GM18507 (cell line): ENCODE measurements at regions not wholly inside any gene's neighbourhood (a gene's known extent, or its start where the extent isn't known, plus 50 kb on each side); places are given as distances from the start of the nearest gene placed in this dataset.
"Not testable (repeated sequence)": the region's sequence is repeated elsewhere in the genome, so short reads cannot be mapped to it uniquely, and the experiment has no call there.

Experiments
- DNase-seq: peaks from one replicate; pipeline ENCODE4 v3.0.0; 2011; ENCODE audit warnings: low read depth; ENCODE audit not compliant: insufficient read length; ENCODE audit errors: extremely low spot score
- FAIRE-seq: peaks from 2 replicates; lab custom pipeline; 2011; peaks lifted over from hg19 to GRCh38; lab: Jason Lieb, UNC

DNA sequence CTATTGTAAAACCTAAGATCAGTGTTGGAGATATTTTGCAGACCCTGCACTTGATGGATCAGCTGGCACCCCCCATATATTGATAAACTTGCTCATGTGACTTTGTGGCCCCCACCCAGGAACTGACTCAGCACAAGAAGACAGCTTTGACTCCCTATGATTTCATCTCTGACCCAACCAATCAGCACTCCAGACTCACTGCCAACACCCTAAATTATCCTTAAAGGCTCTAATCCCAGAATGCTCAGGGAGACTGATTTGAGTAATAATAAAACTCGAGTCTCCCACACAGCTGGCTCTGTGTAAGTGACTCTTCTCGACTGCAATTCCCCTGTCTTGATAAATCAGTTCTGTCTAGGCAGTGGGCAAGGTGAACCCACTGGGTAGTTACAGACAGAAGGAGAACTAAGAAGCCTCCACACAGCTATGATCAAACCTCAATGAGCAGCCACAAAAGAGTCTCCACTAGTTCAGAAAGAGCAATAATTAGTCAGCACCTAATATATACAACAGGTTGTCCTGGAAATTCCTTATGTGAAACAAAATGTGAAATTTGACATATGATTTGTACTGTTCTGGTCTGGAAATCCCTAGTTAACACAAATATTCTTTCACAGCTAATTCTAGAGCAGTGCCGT lies 52.2 kb downstream of the ACTL7B start:
- DNase-seq (no peak), FAIRE-seq (no peak)

DNA sequence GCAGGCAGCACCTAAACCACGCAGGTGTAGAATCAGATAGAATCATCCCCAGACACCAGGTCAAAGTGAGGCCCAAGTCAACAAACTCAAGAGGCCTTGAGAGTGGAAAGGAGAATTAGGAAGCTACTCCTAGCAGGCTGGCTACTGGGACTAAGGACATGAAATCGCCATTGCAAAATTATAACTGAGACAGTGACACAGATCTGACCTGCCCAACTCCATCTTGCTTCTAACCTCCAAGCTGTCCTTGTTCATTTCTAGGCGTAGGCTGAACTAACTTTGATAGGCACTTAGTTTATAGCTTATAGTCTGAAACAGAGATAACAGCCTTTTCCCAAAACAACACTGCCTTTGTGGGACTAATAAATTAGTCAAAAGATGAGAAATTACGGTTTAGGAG lies 52.8 kb downstream of the ACTL7B start:
- DNase-seq (no peak), FAIRE-seq (no peak)

DNA sequence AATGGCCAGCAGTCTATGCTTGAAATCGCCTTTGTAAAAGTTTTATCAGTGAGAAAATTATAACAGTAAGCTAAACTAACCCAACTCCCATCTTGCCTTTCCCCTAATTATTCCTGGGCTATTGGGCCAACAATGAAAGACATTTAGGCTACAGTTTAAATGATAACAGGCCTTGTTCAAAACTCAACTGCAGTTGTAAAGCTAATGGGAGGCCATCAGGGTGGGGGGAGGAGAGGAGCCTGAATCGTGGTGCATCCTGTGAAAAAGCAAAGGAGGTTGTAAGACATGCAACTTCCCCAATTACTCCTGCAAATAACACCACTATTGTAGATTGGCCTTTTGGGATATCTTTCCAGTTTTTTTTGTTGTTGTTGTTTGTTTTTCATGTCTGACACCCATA lies 53.8 kb downstream of the ACTL7B start:
- no peak for DNase-seq
- no peak for FAIRE-seq

DNA sequence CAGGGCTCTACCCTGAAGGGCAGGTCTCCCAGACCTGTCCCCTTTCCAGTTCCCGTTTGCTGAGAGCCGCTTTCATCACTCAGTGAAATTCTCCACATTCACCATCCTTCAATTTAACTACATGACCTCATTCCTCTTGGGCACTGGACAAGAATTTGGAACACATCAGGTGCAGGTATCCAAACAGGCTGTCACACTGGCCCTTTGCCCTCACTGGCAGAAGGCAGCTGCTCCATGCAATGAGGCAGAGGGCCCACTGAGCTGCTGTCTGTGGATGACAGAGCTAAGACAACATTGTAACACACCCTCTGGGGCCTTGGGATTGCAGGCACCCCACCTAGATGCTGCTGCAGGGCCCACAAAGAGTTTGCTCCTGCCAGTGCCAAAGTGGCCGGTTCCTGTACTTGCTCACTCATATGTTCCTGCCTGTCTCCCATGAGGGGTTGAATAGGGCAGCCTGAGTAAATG lies 55.1 kb downstream of the ACTL7B start:
- FAIRE-seq = no peak
- no peak for DNase-seq

DNA sequence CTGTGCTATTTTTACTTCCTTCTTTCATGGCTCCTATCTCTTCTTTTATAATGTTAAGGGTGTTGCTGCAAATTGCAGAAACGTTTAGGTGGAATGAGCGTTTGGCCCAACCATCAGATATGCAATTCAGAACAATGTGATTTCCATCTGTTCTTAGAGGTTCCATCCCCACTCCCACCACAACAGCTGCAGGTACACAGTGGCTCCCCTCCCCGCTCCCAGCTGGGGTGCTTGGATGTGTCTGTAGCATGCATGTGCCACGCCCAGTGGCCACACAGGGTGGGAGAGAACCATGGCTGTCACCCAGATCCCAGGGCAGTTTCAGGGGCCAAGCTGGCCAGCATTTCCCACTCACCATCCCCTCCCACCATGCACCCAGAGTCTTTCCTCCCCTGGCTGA lies 62.2 kb downstream of the ACTL7B start:
- DNase-seq = no peak
- no peak for FAIRE-seq

DNA sequence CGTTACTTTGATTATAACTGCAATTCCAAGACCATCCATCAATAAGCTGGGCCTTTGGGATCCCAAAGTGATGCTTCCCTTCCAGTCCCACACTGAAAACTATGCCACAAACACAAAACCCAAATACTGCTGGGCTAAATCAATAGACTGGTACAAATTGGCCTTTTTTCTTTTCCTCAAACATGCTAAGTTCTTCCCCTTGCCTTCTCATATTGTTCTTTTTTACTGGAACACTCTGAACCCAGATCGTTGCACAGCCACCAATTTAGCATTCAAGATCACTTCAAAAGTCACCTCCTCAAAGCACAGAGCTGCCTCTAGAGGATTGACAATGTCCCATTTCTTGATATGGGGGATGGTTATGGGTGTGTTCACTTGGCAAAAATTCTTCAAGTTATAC lies 66.0 kb downstream of the ACTL7B start:
- FAIRE-seq (no peak), DNase-seq (no peak)

DNA sequence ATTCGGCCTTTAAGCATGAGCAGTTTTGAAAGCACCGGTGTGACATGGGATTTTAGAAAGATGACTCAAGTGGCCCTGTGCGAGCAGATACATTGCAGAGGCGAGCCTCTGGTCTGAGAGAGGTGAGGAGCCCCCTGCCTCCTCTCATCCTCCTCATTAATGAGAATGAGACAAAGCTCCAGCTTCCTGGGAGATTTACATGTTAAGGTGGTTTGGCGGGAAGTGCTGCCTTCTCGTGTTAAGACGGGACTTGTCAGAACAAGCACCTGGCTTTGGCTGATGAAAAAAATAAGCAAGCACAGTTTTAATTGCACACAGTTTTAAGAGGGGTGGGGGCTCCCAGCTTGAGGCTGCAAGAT lies 68.1 kb downstream of the ACTL7B start:
- FAIRE-seq (no peak), DNase-seq (no peak)

DNA sequence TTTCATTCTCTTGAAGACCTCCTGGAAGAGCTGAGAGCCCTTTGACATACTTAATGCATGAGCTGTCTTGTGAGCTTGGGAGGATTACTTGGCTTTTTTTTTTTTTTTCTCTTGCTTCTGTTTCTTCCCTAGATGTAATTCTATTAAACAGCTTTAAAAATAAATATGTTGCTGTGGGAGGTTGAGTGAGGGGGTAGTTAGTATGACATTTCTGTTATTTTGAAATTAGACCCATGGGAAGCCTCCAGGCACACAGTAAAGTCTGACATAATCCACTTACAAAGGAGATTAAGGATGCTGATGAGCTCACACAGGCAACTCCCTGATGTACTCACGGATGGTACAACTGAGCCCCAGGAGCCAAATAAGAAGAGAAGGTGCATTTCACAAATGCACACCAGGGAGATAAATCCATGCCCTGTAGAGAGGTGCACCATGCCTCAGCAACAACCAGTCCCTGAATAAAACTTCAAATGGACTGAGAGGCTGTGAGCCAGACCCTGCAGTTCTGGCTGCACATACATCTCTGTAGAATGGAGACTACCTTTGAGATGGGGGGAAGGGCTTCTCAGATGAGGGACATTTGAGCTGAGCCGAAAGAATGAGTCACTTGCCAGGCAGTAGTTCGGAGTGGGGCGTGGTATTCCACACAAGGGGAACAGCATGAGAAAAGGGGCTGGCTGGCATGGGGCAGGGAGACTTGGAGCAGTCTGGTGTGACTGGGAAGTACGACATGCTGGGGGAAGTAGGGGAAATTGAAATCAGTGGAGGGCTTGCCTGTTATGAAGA lies 68.7 kb downstream of the ACTL7B start:
- DNase-seq (no peak), FAIRE-seq (no peak)

DNA sequence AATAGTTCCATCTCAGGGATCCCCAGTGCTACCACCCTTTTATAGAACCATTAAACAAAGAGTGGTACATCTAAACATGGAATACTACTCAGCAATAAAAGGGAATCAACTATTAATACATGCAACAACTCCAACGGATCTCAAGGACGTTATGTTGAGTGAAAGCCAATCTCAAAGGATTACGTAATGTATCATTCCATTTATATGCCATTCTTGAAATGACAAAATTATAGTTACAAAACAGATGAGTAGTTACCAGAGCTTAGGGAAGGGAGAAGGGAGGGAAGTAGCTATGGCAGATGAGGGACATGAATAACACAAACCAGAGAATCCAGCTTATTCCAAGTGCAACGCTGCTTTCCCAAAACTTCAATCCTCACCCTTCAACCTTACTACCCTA lies 69.5 kb downstream of the ACTL7B start:
- DNase-seq = no peak
- no peak for FAIRE-seq

DNA sequence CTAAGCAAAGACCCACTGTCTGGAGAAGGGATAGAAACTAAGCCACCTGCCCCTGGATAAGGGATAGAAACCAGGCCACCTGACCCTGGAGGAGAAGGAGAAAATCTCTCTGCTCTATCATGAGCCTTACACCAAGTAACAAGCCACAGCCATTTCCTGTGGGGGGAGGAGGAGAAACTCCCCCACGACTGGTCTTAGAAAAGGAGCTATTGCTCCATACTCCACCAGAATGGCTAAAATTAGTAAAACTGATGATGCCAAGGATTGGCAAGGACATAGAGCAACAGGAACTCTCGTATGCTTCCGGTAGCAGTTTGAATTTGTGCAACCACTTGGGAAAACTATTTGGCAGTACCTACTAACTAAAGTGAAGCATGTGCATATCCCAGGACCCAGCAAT lies 70.8 kb downstream of the ACTL7B start:
- FAIRE-seq (no peak), DNase-seq (no peak)

DNA sequence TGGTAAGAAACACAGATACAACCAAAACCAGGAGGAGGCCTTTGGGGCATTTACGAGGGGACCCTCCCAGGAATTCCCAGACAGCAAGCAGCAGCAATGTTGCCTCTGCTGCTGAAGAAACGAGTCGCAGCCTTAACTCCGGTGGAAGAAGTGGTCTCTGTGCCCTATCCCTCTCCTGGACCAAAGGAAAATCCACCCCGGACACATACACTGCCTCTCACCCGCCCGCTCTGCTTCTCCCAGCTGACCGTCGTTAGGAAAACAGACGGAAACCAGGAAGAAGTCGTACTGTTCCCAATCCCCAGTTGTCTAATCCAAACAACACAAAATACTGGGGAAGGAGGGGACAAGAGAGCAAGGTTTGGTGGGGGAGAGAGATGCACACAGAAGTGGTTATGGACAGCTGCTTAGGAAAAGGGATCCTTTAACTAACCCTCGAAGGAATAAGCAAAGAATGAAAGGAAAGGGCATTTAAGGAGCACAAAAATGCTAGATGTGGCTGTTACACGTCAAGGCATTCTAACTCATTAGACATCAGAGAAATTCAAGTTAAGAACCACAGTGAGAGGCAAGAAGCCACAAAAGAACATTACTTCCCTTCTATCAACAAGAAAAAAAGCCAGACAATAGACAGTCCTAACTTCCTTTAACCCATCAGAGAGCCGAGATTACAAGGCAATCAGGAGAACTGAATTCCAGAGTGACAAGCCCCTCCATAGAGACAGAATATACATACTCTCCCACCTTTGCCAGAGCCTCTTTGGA lies 71.9 kb downstream of the ACTL7B start:
- FAIRE-seq (no peak), DNase-seq (no peak)

DNA sequence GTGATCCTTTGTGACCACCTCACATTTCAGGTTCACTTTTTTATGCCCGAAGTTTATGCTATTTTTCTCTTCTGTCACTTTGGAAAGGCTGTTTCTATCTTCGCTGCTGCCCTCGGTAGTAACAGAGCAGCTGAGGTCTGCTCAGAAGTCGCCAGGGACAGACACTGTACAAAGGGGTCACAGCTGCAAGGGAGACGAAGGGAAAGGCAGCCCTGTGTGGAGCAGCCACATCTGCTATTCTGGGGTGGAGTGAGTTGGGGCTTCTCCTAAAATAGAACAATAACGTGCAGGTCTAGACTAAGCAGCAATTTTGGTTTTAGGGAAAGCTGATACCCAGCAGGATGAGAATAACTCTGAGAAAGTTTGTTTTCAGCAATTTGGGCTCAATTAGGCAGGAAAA lies 72.5 kb downstream of the ACTL7B start:
- no peak for FAIRE-seq
- DNase-seq = no peak

DNA sequence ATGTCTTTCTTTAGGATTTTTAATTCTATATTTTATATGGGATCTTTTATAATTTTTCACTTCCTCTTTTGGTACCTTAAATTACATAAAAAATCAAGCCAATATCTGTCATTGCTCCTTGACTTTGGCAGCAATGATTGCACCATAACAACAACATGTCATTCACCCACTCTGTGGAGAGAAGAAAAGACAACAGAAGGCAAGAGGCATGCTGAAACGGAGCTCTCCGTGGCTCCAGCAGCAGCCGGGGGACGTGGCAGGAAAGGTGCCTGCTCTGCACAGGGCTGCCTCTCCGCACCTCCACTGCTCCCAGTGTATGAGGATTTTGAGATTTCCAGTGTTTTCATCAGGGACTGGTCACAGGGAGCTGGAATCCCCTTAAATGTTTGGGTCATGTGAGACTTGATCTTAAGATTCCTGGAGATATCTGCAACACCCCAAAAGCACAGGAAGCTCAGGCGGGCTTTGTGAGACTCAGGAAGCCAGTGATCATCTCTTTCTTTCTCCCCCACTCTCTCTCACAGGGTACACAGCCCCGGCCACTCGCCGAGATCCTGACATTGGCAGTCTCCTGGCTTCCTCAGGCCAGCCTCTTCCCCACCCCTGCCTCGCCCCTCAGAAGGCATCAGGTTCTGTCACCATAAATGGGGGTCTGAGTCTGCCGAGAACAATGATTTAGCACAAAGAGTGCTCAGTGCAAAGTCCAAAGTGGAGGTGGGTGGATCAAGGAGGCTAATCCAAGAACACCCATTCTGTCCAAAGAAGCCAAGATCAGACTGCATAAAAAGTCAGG lies 74.6 kb downstream of the ACTL7B start:
- DNase-seq (no peak), FAIRE-seq (no peak)

DNA sequence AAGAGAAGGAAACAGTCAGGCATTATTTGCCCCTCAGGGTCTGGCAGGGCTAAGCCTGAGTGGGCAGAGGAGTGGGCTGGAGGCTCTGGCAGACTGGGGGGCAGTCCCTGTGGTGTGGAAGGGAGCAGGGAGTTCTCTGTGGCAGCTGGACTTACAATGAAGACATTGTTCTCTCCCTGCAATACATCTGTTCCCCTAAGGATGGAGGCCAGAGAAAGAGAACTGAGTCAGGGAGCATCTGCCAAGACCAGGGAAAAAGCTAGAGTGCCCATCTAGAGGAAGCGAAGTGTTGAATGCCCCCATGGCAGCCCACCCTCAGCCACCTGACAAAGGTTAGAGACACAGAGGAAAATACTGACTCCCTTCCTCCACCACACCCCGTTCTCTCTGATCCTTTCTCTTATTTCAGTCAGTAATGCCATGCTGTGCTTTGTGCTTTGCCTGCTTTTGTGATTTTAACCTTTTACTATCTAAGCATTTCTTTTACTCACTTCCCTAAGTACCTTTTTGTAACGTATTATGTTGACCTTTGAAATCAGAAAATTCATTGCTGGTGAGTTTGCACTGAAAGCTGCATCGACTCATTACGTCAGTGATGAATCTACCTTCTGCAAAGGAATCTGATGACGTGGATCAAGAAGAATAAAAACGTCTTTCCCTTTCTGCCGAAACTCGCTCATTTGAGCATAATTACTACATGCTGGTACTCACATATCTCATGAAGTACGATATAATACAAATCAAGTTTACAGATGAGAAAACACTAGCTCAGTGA lies 76.0 kb downstream of the ACTL7B start:
- DNase-seq (no peak), FAIRE-seq (no peak)

DNA sequence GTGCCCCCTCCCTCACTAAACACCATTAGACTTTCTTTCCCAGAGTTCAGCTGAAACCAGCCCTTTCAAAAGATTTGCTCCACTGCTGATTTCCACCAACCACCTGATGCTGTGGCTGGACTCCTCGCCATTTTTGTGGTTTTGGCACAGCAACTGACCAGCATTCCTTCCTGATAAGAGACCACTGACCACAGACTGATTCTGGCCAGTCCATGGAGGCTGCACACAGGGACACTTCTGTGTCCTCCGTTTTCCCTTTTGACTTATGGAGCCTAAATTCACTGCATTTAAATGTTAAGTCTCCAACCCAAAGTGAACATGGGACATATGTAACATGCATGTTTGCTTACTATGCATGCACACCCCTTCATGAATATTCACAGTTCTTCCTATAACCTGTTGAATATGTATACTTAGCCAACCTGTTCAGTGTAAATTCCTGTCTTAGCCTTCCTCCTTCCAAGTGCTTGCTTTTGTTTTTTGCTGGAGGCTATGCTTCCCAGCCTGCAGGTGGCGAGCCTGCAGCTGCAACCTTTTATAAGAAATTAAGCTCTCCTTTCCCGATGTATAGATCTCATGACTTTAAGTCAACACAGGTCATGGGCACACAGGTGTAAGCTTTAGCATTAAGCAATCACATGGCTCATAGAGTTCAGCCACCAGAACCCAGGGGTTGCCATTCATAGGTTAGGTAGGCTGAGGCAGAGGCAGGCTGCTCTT lies 78.7 kb downstream of the ACTL7B start:
- FAIRE-seq (no peak), DNase-seq (no peak)

DNA sequence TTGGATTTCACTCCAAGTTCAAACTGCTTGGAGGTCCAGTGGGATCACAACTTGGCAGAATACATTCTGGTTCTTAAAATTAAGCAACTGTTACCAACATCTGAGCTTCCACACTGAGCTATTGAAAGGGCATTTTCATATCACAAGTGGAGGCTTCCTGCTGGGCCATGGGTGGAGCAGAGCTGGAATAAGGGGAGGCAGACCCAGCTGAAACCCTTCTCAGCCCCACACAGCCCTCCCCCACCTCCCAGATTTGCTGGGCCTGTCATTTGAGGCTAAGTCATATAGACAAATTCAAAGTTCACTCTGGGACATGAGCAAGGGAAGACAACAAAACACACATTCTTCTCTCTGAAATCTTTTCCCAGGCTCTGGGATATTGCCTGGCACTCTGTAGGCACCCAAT lies 79.9 kb downstream of the ACTL7B start:
- no peak for DNase-seq
- no peak for FAIRE-seq

DNA sequence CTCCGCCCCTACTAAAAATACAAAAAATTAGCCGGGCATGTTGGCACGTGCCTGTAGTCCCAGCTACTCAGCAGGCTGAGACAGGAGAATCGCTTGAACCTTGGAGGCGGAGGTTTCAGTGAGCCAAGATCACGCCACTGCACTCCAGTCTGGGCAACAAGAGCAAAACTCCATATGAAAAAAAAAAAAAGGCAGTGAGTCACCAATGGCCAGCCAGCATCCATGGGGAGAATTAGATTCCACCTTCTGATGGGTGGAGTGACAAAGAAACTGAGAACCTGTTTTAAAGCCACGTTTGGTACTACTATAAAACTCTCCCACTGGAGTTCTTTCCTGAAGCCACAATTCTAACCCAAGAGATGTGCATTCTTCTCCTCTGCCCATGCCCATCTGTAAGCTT lies 81.7 kb downstream of the ACTL7B start:
- not testable (repeated sequence) for FAIRE-seq

DNA sequence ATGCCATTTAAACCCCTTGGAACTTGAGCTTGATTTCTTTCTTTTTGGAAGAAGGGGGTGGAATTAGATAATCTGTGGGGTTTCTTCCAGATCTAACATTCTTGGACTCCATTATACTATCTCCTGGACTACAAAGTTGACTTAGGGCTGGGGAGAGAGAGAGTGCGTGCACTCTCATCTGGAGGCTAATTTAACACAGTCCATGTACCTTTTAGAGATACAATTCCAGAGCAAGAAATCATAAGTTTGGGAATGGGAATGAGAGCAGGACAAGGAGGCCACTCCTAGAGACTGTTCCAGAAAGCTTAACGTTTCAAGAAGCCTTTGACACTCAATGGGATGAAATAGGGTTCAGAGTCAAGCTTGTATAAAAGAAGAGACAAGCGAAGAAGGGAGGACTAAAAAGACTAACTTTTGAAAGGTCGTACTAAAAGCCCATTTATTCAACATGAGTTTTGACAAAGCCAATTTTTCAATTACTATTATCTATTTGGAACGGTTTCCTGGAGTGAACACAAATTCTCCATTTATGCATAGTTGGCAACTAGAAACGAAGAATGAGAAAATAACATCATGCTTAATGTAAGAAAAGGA lies 83.4 kb downstream of the ACTL7B start:
- FAIRE-seq = no peak
- no peak for DNase-seq

More for the DNA sequence above, 81.7 kb downstream of the ACTL7B start:
- DNase-seq = not testable (repeated sequence)
